ENCODE measurements at regions not wholly inside any gene's neighbourhood (a gene's known extent, or its start where the extent isn't known, plus 50 kb on each side); places are given as distances from the start of the nearest gene placed in this dataset.
"Not testable (repeated sequence)": the region's sequence is repeated elsewhere in the genome, so short reads cannot be mapped to it uniquely, and the experiment has no call there.

DNA sequence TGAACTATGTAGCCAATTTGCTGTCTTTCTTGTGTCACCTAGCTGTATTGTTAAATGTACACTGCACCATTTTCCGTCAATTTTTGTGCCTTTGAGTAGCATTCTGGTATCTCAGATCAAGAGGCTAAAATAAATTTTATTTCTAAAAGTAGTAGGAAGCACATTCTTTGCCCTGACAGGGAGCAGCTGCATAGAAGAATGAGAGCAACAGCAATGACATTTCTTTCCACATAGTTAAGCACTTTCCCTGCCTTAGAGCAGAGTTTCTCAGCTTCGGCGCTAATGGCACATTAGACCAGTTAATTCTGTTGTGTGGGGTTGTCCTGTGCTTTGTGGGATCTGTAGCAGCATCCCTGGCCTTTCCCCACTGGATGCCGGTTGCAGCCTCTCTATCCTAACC lies 173.9 kb downstream of the CHIC2 start:
- peak overlapping the region; percentile 64 to 93 (median 91) for H3K27ac Mint-ChIP-seq
- no peak for TF ChIP-seq CTCF (IDR thresholded peaks at IDR 0.05; ENCODE audit: unreplicated experiment in 3 of 3)
- H3K9me3 Mint-ChIP-seq = no peaks in the 10 kb centered on the region
- no peaks in the 10 kb centered on the region for H3K36me3 Mint-ChIP-seq (ENCODE audit: low read depth)
- H3K4me3 Mint-ChIP-seq = no peak overlapping the region
- no peaks in the 10 kb centered on the region for H3K27me3 Mint-ChIP-seq (ENCODE audit: low read depth)
- H3K4me1 Mint-ChIP-seq = peaks cover 41% of the 10 kb centered on the region

- H3K4me3 Mint-ChIP-seq = peak overlapping the region in 2 of 3 experiments; percentile 26 to 30
- no peaks in the 10 kb centered on the region for H3K9me3 Mint-ChIP-seq
- H3K27ac Mint-ChIP-seq = peak overlapping the region; percentile 91 to 96 (median 93)
- H3K4me1 Mint-ChIP-seq = peaks cover 34% of the 10 kb centered on the region
- no peaks in the 10 kb centered on the region for H3K27me3 Mint-ChIP-seq (ENCODE audit: low read depth)
- TF ChIP-seq CTCF (IDR thresholded peaks at IDR 0.05; ENCODE audit: unreplicated experiment in 3 of 3) = no peak
- H3K36me3 Mint-ChIP-seq (ENCODE audit: low read depth) = no peaks in the 10 kb centered on the region
These were observed 174.9 kb downstream of the CHIC2 start for GRCh38 chr4:53889326-53890055.

DNA sequence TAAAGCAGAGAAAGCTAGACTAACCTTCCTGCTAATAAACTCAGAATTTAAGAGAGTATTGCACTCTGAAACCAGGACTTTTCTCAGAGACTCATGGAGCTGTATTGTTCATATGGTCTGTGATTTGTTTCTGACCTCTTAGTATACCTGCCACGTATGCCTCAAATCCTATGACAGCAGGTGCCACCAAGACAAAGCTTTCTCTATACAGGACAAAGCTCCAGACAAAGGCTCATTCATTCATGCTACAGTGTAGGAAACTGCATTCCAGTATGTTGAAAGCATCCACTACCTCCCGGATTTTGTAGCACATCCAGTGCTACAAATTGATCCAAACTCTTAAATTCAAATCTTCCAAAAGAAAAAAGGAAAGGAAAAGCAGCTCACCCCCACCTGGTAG lies 178.3 kb downstream of the CHIC2 start:
- Mint-ChIP-seq H3K36me3 (ENCODE audit: low read depth) (peaks cover 7% of the 10 kb centered on the region), H3K4me1 (peaks cover 27% of the 10 kb centered on the region), H3K27me3 (ENCODE audit: low read depth) (no peaks in the 10 kb centered on the region), H3K9me3 (peaks cover 8% of the 10 kb centered on the region), H3K27ac (no peak overlapping the region), H3K4me3 (no peak overlapping the region)
- no peak for TF ChIP-seq CTCF (IDR thresholded peaks at IDR 0.05; ENCODE audit: unreplicated experiment in 3 of 3)

- H3K27ac Mint-ChIP-seq = no peak overlapping the region
- peaks cover 23% of the 10 kb centered on the region for H3K4me1 Mint-ChIP-seq
- peaks cover 8% of the 10 kb centered on the region for H3K9me3 Mint-ChIP-seq
- no peak for TF ChIP-seq CTCF (IDR thresholded peaks at IDR 0.05; ENCODE audit: unreplicated experiment in 3 of 3)
- no peaks in the 10 kb centered on the region for H3K27me3 Mint-ChIP-seq (ENCODE audit: low read depth)
- no peak overlapping the region for H3K4me3 Mint-ChIP-seq
- H3K36me3 Mint-ChIP-seq (ENCODE audit: low read depth) = peaks cover 7% of the 10 kb centered on the region
These were observed 178.7 kb downstream of the CHIC2 start for GRCh38 chr4:53885668-53886067.

DNA sequence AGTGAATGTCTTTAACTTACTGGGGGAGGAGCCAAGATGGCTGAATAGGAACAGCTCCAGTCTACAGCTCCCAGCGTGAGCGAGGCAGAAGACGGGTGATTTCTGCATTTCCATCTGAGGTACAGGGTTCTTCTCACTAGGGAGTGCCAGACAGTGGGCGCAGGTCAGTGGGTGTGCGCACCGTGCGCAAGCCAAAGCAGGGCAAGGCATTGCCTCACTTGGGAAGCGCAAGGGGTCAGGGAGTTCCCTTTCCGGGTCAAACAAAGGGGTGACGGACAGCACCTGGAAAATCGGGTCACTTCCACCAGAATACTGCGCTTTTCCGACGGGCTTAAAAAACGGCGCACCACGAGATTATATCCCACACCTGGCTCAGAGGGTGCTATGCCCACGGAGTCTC lies 187.3 kb downstream of the CHIC2 start:
- H3K4me1 Mint-ChIP-seq; H3K9me3 Mint-ChIP-seq; H3K4me3 Mint-ChIP-seq; H3K27me3 Mint-ChIP-seq (ENCODE audit: low read depth); H3K36me3 Mint-ChIP-seq (ENCODE audit: low read depth); H3K27ac Mint-ChIP-seq: not testable (repeated sequence)

- Mint-ChIP-seq H3K27ac (no peak overlapping the region), H3K9me3 (no peaks in the 10 kb centered on the region)
These were observed 198.3 kb downstream of the CHIC2 start for GRCh38 chr4:53866055-53866454.

More at GRCh38 chr4:53866055-53866454, 198.3 kb downstream of the CHIC2 start:
- peaks cover 37% of the 10 kb centered on the region for H3K4me1 Mint-ChIP-seq
- TF ChIP-seq CTCF (IDR thresholded peaks at IDR 0.05; ENCODE audit: unreplicated experiment in 3 of 3) = no peak
- no peaks in the 10 kb centered on the region for H3K27me3 Mint-ChIP-seq (ENCODE audit: low read depth)
- H3K4me3 Mint-ChIP-seq = no peak overlapping the region
- H3K36me3 Mint-ChIP-seq (ENCODE audit: low read depth) = no peaks in the 10 kb centered on the region
